ENCODE measurements at regions not wholly inside any gene's neighbourhood (a gene's known extent, or its start where the extent isn't known, plus 50 kb on each side); places are given as distances from the start of the nearest gene placed in this dataset.
"Not testable (repeated sequence)": the region's sequence is repeated elsewhere in the genome, so short reads cannot be mapped to it uniquely, and the experiment has no call there.

- Histone ChIP-seq H3K36me3 (ENCODE audit: control insufficient read depth in 2 of 2, insufficient read depth in 2 of 2, low read length in 1 of 2) (no peaks in the 10 kb centered on the region), H3K4me1 (ENCODE audit: control insufficient read depth, insufficient read depth, low read length) (no peaks in the 10 kb centered on the region), H3K27ac (ENCODE audit: control insufficient read depth, insufficient read depth) (no peak overlapping the region), H3K9ac (ENCODE audit: control insufficient read depth, insufficient read depth, low read length) (no peak overlapping the region), H4K20me1 (ENCODE audit: control insufficient read depth, insufficient read depth) (no peaks in the 10 kb centered on the region), H3K4me3 (no peak overlapping the region), H2AFZ (ENCODE audit: control insufficient read depth, low read depth, low read length) (no peak overlapping the region), H3K27me3 (replicated peaks in 1 of 2; ENCODE audit: control insufficient read depth in 2 of 2, insufficient read depth in 2 of 2, low read length in 1 of 2) (no peaks in the 10 kb centered on the region), H3K79me2 (ENCODE audit: control insufficient read depth, insufficient read depth, low read length) (no peaks in the 10 kb centered on the region), H3K4me2 (ENCODE audit: control insufficient read depth, insufficient read depth) (no peak overlapping the region), H3K9me3 (replicated peaks; ENCODE audit: control insufficient read depth, insufficient read depth, low read length) (no peaks in the 10 kb centered on the region; the same call in 2 of the 3 replicates)
- TF ChIP-seq SUPT20H (IDR thresholded peaks at IDR 0.05; ENCODE audit: borderline replicate concordance, control insufficient read depth, low read depth, low read length) = no peak
- no peak for TF ChIP-seq WRNIP1 (IDR thresholded peaks at IDR 0.05; ENCODE audit: borderline replicate concordance, low read depth, low read length)
- TF ChIP-seq CREM (IDR thresholded peaks at IDR 0.05; ENCODE audit: low read depth) = no peak
- TF ChIP-seq TCF12 (IDR thresholded peaks at IDR 0.05; ENCODE audit: low read depth, low read length) = no peak
- TF ChIP-seq ATF3 (IDR thresholded peaks at IDR 0.05; ENCODE audit: borderline replicate concordance, extremely low read depth, low read depth, low read length) = no peak
- no peak for TF ChIP-seq PKNOX1 (IDR thresholded peaks at IDR 0.05)
- TF ChIP-seq IKZF2 (IDR thresholded peaks at IDR 0.05) = no peak
- no peak for TF ChIP-seq TCF3 (IDR thresholded peaks at IDR 0.05; ENCODE audit: borderline replicate concordance, insufficient read depth, low read depth, low read length)
- TF ChIP-seq TBL1XR1 (IDR thresholded peaks at IDR 0.05; ENCODE audit: low read depth, low read length) = no peak
- TF ChIP-seq MAX (IDR thresholded peaks at IDR 0.05; ENCODE audit: low read depth, low read length) = no peak
- no peak for TF ChIP-seq STAT3 (IDR thresholded peaks at IDR 0.05; ENCODE audit: low read depth, low read length)
- TF ChIP-seq BCL3 (IDR thresholded peaks at IDR 0.05; ENCODE audit: borderline replicate concordance, insufficient read depth, low read depth, low read length, poor library complexity, severe bottlenecking) = no peak
- TF ChIP-seq PAX8 (IDR thresholded peaks at IDR 0.05) = no peak
- TF ChIP-seq ZBED1 (IDR thresholded peaks at IDR 0.05; ENCODE audit: borderline replicate concordance) = no peak
- ATAC-seq (no peak), DNase-seq (ENCODE audit: low read depth, low spot score) (no peak), FAIRE-seq (no peak)
- in situ Hi-C loops (cut with MboI) (no loop called here), intact Hi-C loops (cut with micrococcal nuclease; ENCODE audit: unreplicated experiment) (no loop called here)
- BruUV-seq (replicated peaks) = no TSS peak
- ChIA-PET SMC1A (ENCODE audit: uncharacterized antibody, unreplicated experiment) (no interaction called here), CTCF (interaction anchor here (0.7 kb wide), 1 partner anchor 567 kb away, joined by 5 read pairs; no protein-coding TSS in a partner anchor), RAD21 (ENCODE audit: unreplicated experiment) (no interaction called here), POLR2A (no interaction called here)
- WGBS (ENCODE audit: insufficient coverage, insufficient replicate concordance, low lambda C conversion rate, missing lambda C conversion rate) = 35% methylated on average over 3 of the region's 3 CpGs
Measured at GRCh38 chr16:64667334-64667877, 454.5 kb downstream of the CDH11 start.

- CTCF ChIA-PET; H3K36me3 ChIP-seq (ENCODE audit: control insufficient read depth in 2 of 2, insufficient read depth in 2 of 2, low read length in 1 of 2); H4K20me1 ChIP-seq (ENCODE audit: control insufficient read depth, insufficient read depth); ATAC-seq; H3K27ac ChIP-seq (ENCODE audit: control insufficient read depth, insufficient read depth); H3K4me3 ChIP-seq; SMC1A ChIA-PET (ENCODE audit: uncharacterized antibody, unreplicated experiment); POLR2A ChIA-PET; RAD21 ChIA-PET (ENCODE audit: unreplicated experiment); H3K4me2 ChIP-seq (ENCODE audit: control insufficient read depth, insufficient read depth); H3K27me3 ChIP-seq (replicated peaks in 1 of 2; ENCODE audit: control insufficient read depth in 2 of 2, insufficient read depth in 2 of 2, low read length in 1 of 2); intact Hi-C loops (cut with micrococcal nuclease; ENCODE audit: unreplicated experiment); FAIRE-seq; BruUV-seq (replicated peaks); DNase-seq (ENCODE audit: low read depth, low spot score); H3K9ac ChIP-seq (ENCODE audit: control insufficient read depth, insufficient read depth, low read length); in situ Hi-C loops (cut with MboI); H3K4me1 ChIP-seq (ENCODE audit: control insufficient read depth, insufficient read depth, low read length); H3K79me2 ChIP-seq (ENCODE audit: control insufficient read depth, insufficient read depth, low read length); H2AFZ ChIP-seq (ENCODE audit: control insufficient read depth, low read depth, low read length); H3K9me3 ChIP-seq (replicated peaks; ENCODE audit: control insufficient read depth, insufficient read depth, low read length): not testable (repeated sequence)
Measured at GRCh38 chr16:64662312-64662711, 459.6 kb downstream of the CDH11 start.
